ENCODE measurements at regions not wholly inside any gene's neighbourhood (a gene's known extent, or its start where the extent isn't known, plus 50 kb on each side); places are given as distances from the start of the nearest gene placed in this dataset.

- TF ChIP-seq CTCF (IDR thresholded peaks at IDR 0.05) (no peak), POLR2A (IDR thresholded peaks at IDR 0.05) (no peak)
- Histone ChIP-seq H3K36me3 (replicated peaks in 1 of 2; ENCODE audit: insufficient read depth in 1 of 2, low read depth in 2 of 2) (no peaks in the 10 kb centered on the region), H3K9me3 (no peaks in the 10 kb centered on the region), H3K4me1 (no peaks in the 10 kb centered on the region), H3K4me3 (no peak overlapping the region), H3K27ac (no peak overlapping the region), H3K27me3 (no peaks in the 10 kb centered on the region)
- intact Hi-C loops (cut with DNase I) = no loop called here
- DNase-seq (no peak), ATAC-seq (no peak)
Measured at GRCh38 chr12:114911196-114911595, 227.2 kb upstream of the TBX3 start.

GRCh38 chr12:114904254-114905003, 220.5 kb upstream of the TBX3 start:
- H3K4me3 ChIP-seq = no peak overlapping the region
- intact Hi-C loops (cut with DNase I) = no loop called here

GRCh38 chr12:114903083-114903691, 219.2 kb upstream of the TBX3 start:
- intact Hi-C loops (cut with DNase I) = no loop called here
- H3K27me3 ChIP-seq = no peaks in the 10 kb centered on the region
- H3K36me3 ChIP-seq (replicated peaks in 1 of 2; ENCODE audit: insufficient read depth in 1 of 2, low read depth in 2 of 2) = no peaks in the 10 kb centered on the region
- H3K27ac ChIP-seq = no peak overlapping the region
- ATAC-seq = no peak
- H3K9me3 ChIP-seq = no peaks in the 10 kb centered on the region
- WGBS, 2 donors = 35 to 45% methylated on average over 12 of the region's 12 CpGs
- no peak overlapping the region for H3K4me3 ChIP-seq
- TF ChIP-seq POLR2A (IDR thresholded peaks at IDR 0.05) (no peak), CTCF (IDR thresholded peaks at IDR 0.05) (no peak)
- no peaks in the 10 kb centered on the region for H3K4me1 ChIP-seq
- no peak for DNase-seq

More at GRCh38 chr12:114904254-114905003, 220.5 kb upstream of the TBX3 start:
- no peak overlapping the region for H3K27ac ChIP-seq
- no peak for DNase-seq
- H3K4me1 ChIP-seq = no peaks in the 10 kb centered on the region
- TF ChIP-seq CTCF (IDR thresholded peaks at IDR 0.05) (no peak), POLR2A (IDR thresholded peaks at IDR 0.05) (no peak)
- no peaks in the 10 kb centered on the region for H3K9me3 ChIP-seq
- H3K27me3 ChIP-seq = no peaks in the 10 kb centered on the region
- 73 to 75% methylated on average over 7 of the region's 7 CpGs for WGBS, 2 donors
- ATAC-seq = no peak
- H3K36me3 ChIP-seq (replicated peaks in 1 of 2; ENCODE audit: insufficient read depth in 1 of 2, low read depth in 2 of 2) = no peaks in the 10 kb centered on the region

GRCh38 chr12:114902665-114903064, 218.7 kb upstream of the TBX3 start:
- 41 to 48% methylated on average over 5 of the region's 5 CpGs for WGBS, 2 donors
- TF ChIP-seq CTCF (IDR thresholded peaks at IDR 0.05) = no peak
- no peak for TF ChIP-seq POLR2A (IDR thresholded peaks at IDR 0.05)
- Histone ChIP-seq H3K9me3 (no peaks in the 10 kb centered on the region), H3K27ac (no peak overlapping the region), H3K36me3 (replicated peaks in 1 of 2; ENCODE audit: insufficient read depth in 1 of 2, low read depth in 2 of 2) (no peaks in the 10 kb centered on the region), H3K27me3 (no peaks in the 10 kb centered on the region), H3K4me3 (no peak overlapping the region), H3K4me1 (no peaks in the 10 kb centered on the region)
- ATAC-seq (no peak), DNase-seq (no peak)
- intact Hi-C loops (cut with DNase I) = no loop called here

GRCh38 chr12:114901316-114901715, 217.3 kb upstream of the TBX3 start:
- H3K27ac ChIP-seq = no peak overlapping the region
- ATAC-seq = no peak
- no peaks in the 10 kb centered on the region for H3K4me1 ChIP-seq
- TF ChIP-seq POLR2A (IDR thresholded peaks at IDR 0.05) (no peak), CTCF (IDR thresholded peaks at IDR 0.05) (no peak)
- no peaks in the 10 kb centered on the region for H3K36me3 ChIP-seq (replicated peaks in 1 of 2; ENCODE audit: insufficient read depth in 1 of 2, low read depth in 2 of 2)
- WGBS, 2 donors = 19 to 22% methylated on average over 4 of the region's 4 CpGs
- intact Hi-C loops (cut with DNase I) = no loop called here
- H3K27me3 ChIP-seq = no peaks in the 10 kb centered on the region
- no peaks in the 10 kb centered on the region for H3K9me3 ChIP-seq
- DNase-seq = no peak
- H3K4me3 ChIP-seq = no peak overlapping the region
